HG02642 (cell line): ENCODE measurements at regions not wholly inside any gene's neighbourhood (a gene's known extent, or its start where the extent isn't known, plus 50 kb on each side); places are given as distances from the start of the nearest gene placed in this dataset.

Experiments
- ATAC-seq: cut with Tn5 transposase; IDR thresholded peaks from one replicate; pipeline ENCODE4 v1.9.1; 2021; ENCODE audit warnings: mild to moderate bottlenecking; ENCODE audit not compliant: unreplicated experiment, poor library complexity

- no peak for ATAC-seq
Measured at GRCh38 chr5:60219921-60220320, 326.4 kb upstream of the PDE4D start.

DNA sequence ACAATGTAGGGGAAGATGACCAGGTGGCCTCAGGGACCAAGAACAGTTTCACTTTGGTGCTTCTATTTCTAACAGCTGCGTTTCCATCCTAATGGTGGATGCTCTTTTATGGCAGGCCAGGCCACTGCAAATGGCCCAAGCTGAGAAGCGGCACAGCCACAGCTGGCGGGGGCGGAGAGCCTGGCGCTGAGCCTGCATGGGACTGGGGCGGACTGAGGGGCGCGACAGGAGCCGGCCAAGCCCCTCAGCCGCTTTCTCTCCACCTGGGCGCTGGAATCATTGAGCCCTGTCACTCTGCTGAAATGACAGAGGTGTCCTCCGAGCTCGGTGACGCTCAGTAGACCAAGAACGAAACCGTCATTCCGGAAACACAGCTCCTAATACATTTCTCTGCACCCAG is 317.3 kb upstream of the PDE4D start:
- no peak for ATAC-seq

DNA sequence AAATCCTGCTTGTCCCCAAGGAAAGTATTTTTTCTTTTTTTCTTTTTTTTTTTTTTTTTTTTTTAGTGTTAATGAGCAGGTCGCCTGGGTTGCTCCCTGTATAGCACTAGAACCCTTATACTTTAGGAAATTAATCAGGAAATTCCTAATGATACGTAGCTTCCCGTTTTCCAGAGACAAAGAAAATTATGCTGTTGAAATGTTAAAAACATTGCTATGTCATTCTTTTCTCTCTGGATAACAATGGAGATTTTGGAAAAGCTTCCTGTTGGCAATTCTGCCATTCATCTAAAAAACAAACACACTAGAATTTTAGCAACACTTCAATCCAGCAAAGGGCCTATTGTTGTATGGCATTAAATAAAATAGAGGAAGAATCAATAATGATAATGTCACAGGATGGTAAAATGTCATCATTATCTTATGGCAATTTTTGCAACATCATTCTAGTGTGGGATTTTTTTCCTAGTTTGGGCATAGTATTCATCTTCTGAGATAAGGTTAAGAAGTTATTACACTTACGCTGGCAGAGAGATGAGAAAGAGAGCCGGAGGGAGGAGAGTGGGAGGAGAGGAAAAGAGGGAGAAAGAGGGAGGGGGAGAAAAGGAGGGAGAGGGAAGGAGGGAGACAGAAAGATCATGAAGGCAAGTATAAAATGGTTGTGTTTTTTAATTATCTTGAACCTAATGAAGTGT is 315.8 kb upstream of the PDE4D start:
- no peak for ATAC-seq

DNA sequence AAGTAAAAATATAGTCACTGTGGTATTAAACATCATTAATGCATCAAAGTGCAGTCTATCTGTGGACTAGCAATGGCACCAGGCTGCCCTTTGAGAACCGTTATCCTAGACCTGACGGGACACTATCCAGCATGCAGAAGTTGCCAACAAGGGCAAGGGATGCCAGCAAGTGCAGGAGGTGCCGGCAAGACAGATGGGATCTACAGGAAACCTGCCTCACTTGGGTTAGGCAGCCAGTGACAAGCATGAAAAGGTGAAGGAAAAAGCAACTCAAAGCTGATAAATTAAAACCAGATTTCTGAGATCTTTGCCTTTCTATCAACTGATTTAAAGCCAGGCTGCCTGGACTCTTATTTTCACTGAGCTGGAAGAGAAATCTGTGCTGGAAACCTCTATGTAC is 315.2 kb upstream of the PDE4D start:
- ATAC-seq = no peak

DNA sequence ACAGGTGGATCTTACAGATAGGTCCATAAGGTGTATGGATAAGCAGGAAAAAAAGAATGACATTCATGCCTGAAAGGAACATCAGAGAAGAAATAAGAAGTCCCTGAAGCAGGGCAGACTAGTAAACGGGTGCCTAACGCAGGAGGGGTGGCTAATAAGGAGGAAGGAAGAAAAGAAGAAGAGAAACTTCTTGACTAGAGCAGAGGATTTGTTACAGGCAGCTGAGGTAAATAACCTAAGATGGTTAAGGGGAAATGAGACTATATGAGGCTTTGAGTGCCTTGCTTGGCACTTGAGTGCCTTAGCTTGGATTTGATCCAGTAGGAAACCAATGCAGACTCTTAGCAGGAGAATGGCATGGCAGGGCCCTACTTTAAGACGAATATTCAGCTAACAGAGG is 313.5 kb upstream of the PDE4D start:
- ATAC-seq = peak; percentile 84

DNA sequence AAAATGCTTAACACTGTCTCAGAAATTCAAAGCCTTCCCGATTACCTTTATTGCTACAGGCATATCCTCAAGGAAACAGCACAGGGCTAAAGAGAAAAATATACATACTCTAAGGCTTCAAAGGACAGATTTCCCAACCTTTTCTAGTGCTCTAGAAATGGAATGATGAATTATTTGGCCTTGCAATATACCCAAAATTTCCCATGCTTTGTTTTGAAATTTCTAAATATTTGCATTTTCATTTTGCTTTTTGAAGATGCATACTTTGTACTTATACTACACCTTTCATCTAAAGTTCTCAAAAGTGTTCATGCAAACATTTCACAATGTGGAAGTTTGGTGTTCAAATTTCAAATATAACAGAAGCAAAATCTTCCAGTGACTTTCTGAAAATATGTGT is 312.7 kb upstream of the PDE4D start:
- ATAC-seq = no peak

DNA sequence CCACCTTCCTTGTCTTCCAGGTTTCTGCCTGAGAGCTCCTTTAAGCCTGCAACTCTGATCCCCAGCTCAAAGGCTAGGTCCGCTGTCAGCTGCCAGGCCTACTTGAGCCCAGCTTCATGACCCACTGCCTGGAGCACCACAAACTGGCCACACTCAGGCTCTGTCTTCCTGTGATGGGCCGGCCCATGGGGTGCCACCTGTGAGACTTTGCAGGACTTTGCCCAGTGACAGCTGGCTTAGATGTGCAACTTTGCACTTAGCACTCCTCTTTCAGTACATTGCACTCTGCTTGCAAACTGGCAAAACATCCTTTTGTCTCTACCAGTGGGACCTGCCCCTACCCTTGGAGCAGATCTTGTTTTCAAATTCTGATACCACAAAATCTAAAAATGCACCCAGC is 311.5 kb upstream of the PDE4D start:
- no peak for ATAC-seq

- no peak for ATAC-seq
Measured at GRCh38 chr5:60196385-60197113, 303.0 kb upstream of the PDE4D start.

DNA sequence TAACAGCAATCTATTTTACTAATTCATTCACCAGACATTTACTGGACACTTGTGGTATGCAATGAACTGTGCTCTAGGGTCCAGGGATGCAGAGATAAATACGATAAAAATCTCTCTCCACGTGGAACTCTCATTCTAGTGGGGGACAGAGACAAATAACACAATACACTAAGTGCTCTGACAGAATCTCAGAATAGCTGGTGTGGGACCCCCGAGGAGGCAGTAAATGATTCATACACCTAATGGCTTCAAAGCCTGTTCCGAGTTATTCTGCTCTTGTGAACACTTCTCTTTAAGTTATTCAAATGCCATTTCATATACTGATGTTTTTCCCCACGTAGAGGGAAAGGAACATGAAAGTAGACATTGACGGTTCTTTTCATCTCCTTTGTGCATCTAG is 302.0 kb upstream of the PDE4D start:
- no peak for ATAC-seq

GRCh38 chr5:60195083-60195482 is 301.6 kb upstream of the PDE4D start:
- ATAC-seq = no peak

DNA sequence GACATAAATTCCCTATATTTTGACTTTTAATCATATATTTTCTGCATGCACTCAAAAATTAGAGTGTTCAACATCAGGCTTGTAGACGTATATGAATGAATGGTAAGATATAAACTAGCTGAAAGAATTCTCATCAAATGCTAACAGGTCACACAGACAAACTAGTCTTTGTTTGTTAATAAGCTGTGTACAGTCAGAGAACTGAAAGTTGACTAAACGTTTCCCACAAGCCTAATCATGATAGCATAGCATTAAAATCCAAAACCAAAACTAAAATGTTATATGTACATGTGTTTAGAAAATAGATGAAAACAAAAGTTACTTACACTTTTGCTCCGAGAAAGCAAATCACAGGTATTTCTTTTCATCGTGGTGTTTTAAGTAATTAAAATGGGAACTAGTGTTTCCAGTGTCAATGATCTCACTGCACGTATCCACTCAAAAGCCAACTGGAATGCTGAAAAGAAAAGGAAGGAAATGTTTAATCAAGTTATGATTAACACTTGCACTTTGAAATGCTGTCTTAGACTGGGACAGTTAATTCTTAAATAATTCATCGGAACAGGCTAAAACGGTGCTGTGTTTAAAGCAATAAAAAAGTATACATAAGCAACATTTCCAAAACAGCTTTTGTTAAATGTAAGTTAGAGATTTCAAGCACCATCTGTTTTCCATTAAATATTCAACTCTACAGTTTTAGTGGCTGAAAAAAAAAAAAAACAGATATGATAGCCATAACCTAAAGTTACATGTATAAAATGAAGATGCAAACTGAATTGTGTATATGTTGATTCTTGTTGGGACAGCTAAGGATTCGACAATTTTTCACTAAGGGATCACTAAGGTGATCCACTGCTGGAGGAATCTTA is 291.9 kb upstream of the PDE4D start:
- no peak for ATAC-seq

- ATAC-seq = no peak
Measured at GRCh38 chr5:60184606-60185005, 291.1 kb upstream of the PDE4D start.

DNA sequence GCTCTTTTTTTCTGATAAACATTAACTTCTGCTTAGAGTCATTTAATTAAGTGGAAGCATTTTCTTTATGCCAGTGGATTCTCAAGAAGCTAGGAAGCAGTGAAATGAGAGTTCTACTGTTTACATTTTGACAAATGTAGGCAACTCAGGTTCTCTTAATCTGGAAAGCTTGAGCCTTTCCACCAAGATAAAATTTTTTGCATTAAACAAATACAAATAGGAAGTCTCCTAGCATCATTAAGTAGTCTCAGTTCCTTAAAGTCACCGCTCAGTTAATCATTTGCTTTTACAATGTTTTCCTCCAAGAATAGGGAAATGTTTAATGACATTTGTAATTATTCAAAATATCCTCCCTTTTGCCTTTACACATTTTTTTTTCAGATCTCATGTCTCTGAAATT is 290.4 kb upstream of the PDE4D start:
- no peak for ATAC-seq

DNA sequence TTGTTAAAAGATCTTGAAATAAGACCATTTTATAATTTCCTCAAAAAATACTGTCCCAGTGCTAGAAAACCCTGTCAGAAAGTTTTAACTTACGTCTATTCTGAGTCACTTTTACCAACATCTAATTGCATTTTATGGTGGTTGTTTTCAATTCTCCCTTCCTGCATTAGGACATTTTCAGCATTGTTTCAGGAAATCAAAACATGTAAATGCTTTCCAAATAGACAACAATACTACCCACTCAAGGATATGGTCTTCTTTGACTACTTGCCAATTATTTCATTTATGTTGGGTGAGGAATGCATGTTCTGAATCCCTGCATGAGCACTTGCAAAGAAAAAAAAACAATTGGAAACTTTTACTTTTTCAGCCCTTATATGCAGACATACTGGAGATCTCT is 284.6 kb upstream of the PDE4D start:
- no peak for ATAC-seq

DNA sequence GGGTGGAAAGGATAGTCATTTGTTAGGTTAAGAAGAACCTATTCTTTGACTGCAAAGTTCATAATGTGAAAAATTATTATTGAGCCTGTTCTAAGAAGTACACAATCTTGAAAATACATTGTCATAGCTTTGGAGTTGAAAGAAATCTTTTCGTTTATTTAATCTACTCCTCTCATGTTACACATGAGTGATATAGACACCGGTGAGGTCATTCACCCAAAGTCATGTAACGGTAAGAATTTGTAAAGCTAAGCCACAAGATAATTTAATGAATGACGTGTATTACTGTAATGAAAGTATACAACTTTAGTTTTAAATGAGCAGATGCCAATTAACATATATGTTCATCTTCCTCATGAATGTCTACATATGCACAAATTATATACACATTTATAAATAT is 284.1 kb upstream of the PDE4D start:
- ATAC-seq = no peak

DNA sequence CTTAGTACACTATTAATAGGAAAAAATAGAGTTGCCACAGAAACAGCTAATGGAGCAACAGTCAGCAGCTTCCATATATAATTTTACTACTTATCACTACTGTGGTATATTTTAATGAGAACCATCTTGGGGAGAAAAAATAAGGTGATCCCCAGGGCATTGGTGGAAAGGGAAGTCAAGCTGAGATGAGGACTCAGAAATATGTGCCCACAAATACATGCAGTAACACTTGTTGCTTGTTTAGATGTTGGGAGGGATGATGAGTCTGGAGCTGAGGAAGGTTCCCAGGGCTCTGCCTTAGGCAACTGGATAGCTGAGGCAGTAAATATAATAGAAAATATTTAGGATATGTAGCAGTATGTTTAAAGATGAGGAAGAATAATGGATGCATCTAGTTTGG is 280.1 kb upstream of the PDE4D start:
- ATAC-seq = no peak

DNA sequence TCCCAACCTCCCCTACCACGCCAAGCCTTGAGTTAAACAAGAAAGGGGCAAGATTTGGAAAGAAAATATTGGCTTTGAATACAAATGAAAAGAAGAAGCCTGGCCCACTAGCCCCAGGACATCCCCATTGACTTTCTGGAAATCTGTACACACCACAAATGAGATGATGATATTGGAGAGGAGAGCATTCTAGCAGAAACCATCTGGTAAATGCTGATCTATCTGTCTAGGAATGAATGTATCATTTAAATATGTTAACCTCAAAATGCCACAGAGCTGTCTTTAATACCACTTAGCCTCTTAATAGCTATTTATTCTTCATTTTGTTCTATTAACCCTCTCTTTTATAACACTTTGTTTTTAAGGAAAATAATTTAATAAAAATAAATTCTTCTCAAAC is 270.2 kb upstream of the PDE4D start:
- no peak for ATAC-seq

GRCh38 chr5:60162441-60162840 is 268.9 kb upstream of the PDE4D start:
- ATAC-seq = no peak

DNA sequence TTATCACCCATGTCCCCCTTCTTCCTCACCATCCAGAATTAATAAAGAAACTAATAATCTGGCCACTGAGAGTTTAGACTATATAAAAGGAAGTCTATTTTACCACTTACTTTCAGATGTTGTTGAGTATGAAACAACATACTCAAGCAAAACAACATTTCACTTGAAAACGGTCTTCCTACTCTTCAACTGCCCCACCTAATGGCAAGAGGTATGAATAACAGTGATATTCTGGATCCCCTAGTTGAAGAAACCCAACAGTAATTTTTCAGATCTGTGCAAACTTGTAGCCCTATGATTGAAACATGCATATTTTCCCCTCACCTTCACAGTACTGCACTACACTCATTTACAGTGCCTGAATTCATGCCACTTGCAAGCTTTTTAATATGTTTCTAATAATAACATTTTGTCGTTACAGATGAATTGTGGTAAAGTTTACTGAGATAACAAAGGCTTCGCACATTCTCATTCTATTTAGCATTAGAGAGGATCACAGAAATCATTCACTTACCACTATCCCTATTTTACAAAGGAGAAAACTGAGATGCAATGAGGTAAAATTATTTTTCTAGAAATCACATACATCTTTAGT is 267.9 kb upstream of the PDE4D start:
- peak; percentile 67 for ATAC-seq

GRCh38 chr5:60149081-60149480 is 255.6 kb upstream of the PDE4D start:
- no peak for ATAC-seq

- ATAC-seq = no peak
Measured at GRCh38 chr5:60148366-60148765, 254.8 kb upstream of the PDE4D start.
